ENCODE measurements at regions not wholly inside any gene's neighbourhood (a gene's known extent, or its start where the extent isn't known, plus 50 kb on each side); places are given as distances from the start of the nearest gene placed in this dataset.
A peak's percentile ranks its signal among the peaks of the same experiment; 100 is the strongest.

GRCh38 chr9:99294850-99295461 is 72.9 kb downstream of the SEC61B start:
- Histone ChIP-seq H3K27ac (no peak overlapping the region), H3K36me3 (no peaks in the 10 kb centered on the region), H3K4me1 (no peaks in the 10 kb centered on the region), H3K9me3 (no peaks in the 10 kb centered on the region), H3K4me3 (no peak overlapping the region), H3K27me3 (no peaks in the 10 kb centered on the region)
- TF ChIP-seq CTCF (IDR thresholded peaks at IDR 0.05) (no peak), POLR2A (IDR thresholded peaks at IDR 0.05) (no peak)
- no peak for DNase-seq
- intact Hi-C loops (cut with DNase I; ENCODE audit: low total_unique reads) = no loop called here

GRCh38 chr9:99296291-99296951 is 74.3 kb downstream of the SEC61B start:
- intact Hi-C loops (cut with DNase I; ENCODE audit: low total_unique reads) = no loop called here
- H3K36me3 ChIP-seq = no peaks in the 10 kb centered on the region
- no peaks in the 10 kb centered on the region for H3K4me1 ChIP-seq
- TF ChIP-seq POLR2A (IDR thresholded peaks at IDR 0.05) (no peak), CTCF (IDR thresholded peaks at IDR 0.05) (no peak)
- DNase-seq = peak in 1 of 2 donors; percentile 19
- H3K4me3 ChIP-seq = peak overlapping the region; percentile 6 to 28
- no peak overlapping the region for H3K27ac ChIP-seq
- no peaks in the 10 kb centered on the region for H3K9me3 ChIP-seq
- no peaks in the 10 kb centered on the region for H3K27me3 ChIP-seq

- DNase-seq = no peak
- TF ChIP-seq POLR2A (IDR thresholded peaks at IDR 0.05) (no peak), CTCF (IDR thresholded peaks at IDR 0.05) (no peak)
These were observed 76.5 kb downstream of the SEC61B start for GRCh38 chr9:99298614-99299013.

GRCh38 chr9:99299211-99300102 is 77.4 kb downstream of the SEC61B start:
- TF ChIP-seq POLR2A (IDR thresholded peaks at IDR 0.05) (no peak), CTCF (IDR thresholded peaks at IDR 0.05) (no peak)
- Histone ChIP-seq H3K27me3 (no peaks in the 10 kb centered on the region), H3K4me1 (no peaks in the 10 kb centered on the region), H3K36me3 (no peaks in the 10 kb centered on the region), H3K9me3 (no peaks in the 10 kb centered on the region), H3K4me3 (no peak overlapping the region), H3K27ac (no peak overlapping the region)
- DNase-seq = no peak
- intact Hi-C loops (cut with DNase I; ENCODE audit: low total_unique reads) = no loop called here

More at GRCh38 chr9:99298614-99299013, 76.5 kb downstream of the SEC61B start:
- no peak overlapping the region for H3K4me3 ChIP-seq
- H3K36me3 ChIP-seq = no peaks in the 10 kb centered on the region
- no peak overlapping the region for H3K27ac ChIP-seq
- intact Hi-C loops (cut with DNase I; ENCODE audit: low total_unique reads) = no loop called here
- H3K4me1 ChIP-seq = no peaks in the 10 kb centered on the region
- H3K27me3 ChIP-seq = no peaks in the 10 kb centered on the region
- no peaks in the 10 kb centered on the region for H3K9me3 ChIP-seq

- DNase-seq = no peak
- no peaks in the 10 kb centered on the region for H3K27me3 ChIP-seq
- no peaks in the 10 kb centered on the region for H3K9me3 ChIP-seq
- no peak overlapping the region for H3K27ac ChIP-seq
- no peaks in the 10 kb centered on the region for H3K36me3 ChIP-seq
- no peak overlapping the region for H3K4me3 ChIP-seq
- intact Hi-C loops (cut with DNase I; ENCODE audit: low total_unique reads) = no loop called here
- H3K4me1 ChIP-seq = no peaks in the 10 kb centered on the region
- TF ChIP-seq POLR2A (IDR thresholded peaks at IDR 0.05) (no peak), CTCF (IDR thresholded peaks at IDR 0.05) (no peak)
These were observed 78.0 kb downstream of the SEC61B start for GRCh38 chr9:99300103-99300439.

Measured in uterus (tissue), 3 donors.